T-helper 22 cell (primary cell): ENCODE measurements at regions not wholly inside any gene's neighbourhood (a gene's known extent, or its start where the extent isn't known, plus 50 kb on each side); places are given as distances from the start of the nearest gene placed in this dataset.

Experiments used
- DNase-seq: peaks from one replicate; pipeline ENCODE4 v3.0.0-alpha.2; 2020; ENCODE audit warnings: low read depth

DNA sequence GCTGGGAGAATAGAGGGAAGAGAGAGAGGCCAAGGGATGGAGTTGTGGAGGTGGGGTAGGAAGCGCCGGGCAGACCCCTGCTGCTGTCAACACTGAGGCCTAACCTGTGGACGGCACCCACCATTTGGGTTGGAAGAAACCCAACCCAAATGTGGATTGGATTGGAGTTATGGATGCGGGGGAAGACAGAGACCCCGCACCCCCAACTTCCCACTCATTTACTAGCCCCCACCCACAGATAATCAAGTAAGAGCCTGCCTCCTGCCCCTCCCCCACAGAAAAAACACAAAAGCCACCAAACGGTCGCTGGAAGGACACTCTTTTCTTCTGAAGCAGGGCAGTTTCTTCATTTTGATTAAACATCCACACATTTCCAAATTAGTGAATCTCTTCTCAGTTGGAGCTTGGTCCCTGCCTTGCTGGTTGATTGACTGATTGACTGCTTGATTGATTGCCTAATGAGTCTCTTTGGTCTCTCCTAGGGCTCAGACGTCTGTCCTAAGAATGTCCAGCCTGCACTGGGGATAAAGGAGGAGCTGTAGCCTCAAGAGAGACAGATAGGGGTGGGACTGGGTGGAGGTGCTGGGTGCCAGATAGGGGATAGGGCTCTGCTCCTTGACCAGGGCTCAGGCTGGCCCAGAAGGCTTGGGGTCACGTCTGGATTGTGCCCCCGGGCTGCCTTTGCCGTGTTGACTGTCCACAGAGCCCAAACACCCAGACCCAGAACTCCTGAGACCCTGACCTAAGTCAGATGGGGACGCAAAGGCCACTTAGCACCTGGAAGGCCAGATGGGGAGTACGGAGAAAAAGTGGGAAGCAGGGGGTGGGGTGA lies 74.9 kb upstream of the FOXP4 start:
- no peak for DNase-seq

DNA sequence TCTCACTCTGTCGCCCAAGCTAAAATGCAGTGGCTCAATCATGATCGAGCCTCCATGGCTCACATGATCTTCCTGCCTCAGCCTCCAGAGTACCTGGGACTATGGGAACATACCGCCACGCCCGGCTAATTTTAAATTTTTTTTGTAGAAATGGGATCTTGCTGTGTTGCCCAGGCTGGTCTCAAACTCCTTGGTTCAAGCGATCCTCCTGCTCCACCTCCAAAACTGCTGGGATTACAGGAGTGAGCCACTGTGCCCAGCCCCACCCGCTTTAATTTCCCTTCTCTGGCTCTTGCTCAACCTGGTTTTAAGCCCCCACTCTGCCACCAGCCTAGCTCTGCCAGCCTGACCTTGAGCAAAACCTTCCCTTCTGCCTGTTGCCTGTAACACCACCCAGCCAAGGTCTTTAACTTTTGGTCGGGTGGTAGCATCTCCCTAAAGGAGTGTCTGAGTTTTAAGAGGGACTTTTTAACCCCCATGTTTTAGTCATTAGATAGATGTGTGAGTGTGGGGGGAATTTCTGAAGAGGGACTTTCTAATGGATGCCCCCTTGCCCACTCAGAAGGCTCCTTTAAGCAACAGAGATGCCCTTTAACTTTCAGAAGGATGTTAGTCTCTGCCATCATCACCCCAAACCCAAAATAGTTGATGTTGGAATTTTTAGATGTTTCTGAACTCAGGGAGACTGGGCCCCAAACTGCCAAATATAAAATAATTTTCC lies 71.8 kb upstream of the FOXP4 start:
- no peak for DNase-seq

DNA sequence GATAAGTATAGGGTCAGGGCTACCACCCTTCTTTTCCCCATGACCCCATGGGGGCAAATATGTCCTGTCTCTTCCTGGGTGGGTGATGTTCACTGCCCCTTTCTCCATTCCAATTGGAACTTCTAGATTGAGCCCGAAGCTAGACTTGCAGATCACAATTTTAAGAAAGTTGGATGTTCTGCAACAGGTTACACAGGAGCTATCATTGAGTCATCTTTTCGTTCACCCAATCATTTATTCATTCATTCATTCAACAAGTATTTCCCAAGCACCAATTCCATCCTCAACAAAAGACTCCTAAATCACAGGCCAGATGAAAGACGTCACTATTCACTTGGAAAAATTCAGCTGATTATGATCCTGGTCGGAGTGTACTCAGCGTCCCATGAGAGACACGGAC lies 71.0 kb upstream of the FOXP4 start:
- no peak for DNase-seq

DNA sequence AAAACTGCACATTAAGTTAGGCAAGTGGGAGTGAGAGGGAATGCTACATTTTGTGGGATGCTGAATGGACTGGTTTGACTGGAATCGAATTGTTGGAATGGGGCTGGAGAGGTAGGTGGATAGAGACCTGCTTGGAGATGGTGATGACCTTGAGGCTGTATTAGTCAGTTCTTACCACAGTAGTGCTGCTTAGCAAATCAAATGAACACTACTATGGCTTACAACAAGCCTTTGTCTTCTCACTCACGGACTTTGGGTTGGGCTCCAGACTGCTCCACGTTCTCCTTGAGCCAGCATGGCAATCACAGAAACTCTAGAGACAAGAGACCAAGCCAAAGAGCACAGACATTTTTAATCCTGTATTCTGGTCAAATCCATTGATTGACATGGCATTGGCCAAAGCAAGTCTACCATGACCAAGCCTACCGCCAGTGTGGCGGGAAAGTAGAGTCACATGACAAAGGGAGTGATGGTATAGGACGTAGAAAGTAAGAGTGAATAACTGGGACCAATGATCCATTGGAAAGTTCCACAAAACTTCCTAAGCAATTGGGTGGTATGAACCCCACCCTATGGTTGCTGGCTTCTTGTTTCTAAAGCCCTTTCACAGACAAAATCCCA lies 70.3 kb upstream of the FOXP4 start:
- DNase-seq = no peak

DNA sequence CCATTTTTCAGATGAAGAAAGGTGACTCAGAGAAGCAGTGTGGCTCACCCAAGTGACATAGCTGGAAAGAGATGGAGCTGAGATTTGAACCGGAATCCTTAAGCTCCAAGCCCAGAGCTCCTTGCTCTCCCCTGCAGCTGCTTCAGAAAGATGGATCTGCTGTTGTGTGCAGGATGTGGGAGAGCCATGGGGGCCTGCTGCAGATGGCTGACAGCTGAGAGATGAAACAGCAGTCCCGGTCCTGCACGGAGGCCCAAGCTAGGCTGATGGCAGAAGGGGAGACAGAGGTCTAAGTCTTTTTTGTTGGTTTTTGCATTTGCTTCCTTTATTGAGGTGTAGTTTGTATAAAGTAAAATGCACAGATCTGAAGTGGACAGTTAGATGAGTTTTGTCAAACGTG lies 69.8 kb upstream of the FOXP4 start:
- no peak for DNase-seq

DNA sequence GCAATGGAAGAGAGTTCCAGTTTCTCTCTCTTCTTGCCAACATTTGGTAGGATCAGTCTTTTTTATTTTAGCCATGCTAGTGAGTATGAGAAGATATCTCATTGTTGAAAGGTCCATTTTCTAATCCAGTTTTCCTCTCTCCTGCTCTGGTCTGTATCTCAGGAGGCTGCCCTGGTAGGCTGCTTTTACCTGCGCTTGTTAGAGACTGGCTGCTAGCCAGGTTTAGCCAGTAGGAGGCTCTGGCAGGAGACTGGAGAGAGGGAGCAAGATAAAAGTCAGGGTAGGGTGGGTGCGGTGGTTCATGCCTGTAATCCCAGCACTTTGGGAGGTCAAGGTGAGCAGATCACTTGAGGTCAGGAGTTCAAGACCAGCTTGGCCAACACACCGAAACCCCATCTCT lies 68.6 kb upstream of the FOXP4 start:
- DNase-seq = no peak

DNA sequence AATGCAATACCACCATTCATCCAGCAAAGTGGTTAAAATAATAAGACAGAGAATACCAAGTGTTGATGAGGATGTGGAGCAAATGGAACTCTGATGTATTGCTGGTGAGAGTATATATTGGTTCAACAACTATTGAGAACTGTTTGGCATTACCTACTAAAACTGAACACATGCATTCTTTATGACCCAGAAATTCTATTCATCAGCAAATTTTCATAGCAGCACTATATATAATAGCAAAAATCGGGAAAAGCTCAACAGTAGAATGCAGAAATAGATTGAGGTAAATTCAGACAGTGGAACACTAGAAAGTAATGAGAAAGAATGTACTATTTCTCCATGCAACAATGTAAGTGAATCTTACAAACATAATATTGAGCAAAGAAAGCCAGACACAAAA lies 62.2 kb upstream of the FOXP4 start:
- no peak for DNase-seq

DNA sequence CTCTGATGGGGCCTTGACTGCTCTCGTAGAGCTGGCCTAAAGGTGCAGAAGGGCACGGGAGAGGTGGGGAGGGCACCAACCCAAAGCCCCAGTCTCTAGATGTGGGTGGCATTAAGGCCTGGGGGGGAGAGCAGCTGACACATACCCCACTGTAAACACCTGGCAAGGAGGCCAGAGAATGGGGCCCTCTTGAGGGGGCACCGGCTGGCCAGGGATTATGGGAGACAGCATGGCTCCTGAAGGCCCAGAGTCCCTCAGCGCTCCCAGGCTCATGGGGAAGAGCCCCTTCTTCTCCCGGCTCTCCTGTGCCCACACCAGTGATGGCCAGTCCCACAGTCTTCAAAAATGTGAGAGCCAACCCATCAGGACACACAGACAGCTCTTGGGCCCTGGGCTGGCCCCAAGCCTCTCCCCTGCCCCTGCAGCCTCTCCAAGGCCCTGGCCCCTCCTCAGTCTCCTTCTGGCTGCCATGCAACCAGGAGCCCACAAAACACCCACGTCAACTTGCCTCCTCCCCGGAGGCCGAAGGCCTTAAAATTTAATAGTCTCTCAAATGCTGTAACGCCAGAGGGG lies 58.2 kb upstream of the FOXP4 start:
- no peak for DNase-seq

DNA sequence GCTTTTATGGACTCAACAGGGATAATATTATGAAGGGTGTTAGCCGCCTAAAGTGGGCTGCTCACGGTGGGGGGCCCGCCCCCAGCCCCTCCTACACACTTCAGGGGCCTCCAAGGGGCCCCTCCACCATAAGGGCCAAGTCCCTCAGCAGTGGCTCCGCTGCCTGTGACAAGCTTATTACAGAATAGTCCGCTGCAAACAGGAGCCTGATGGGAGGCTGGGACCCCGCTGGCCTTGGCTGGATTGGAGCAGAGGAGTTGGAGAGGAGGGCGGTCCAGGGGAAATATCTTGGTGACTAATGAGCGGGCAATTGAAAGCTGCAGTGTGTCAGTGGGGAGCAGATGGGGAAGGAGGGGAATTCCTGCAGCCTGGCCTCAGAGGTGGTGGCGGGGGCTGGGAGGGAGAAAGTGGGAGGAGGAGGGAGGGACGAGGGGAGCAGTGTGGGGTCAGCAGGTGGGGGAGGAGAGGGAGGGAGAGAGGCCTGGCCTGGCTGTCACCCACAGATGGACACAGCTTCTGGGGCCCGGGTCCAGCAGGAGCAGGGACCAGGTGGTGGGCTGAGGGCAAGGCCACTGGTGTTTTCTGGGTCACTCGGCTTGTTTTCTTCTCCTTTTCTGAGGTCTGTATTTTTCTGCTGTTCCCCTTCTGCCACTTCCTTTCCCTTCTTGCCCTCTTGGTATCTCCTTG lies 57.6 kb upstream of the FOXP4 start:
- no peak for DNase-seq

DNA sequence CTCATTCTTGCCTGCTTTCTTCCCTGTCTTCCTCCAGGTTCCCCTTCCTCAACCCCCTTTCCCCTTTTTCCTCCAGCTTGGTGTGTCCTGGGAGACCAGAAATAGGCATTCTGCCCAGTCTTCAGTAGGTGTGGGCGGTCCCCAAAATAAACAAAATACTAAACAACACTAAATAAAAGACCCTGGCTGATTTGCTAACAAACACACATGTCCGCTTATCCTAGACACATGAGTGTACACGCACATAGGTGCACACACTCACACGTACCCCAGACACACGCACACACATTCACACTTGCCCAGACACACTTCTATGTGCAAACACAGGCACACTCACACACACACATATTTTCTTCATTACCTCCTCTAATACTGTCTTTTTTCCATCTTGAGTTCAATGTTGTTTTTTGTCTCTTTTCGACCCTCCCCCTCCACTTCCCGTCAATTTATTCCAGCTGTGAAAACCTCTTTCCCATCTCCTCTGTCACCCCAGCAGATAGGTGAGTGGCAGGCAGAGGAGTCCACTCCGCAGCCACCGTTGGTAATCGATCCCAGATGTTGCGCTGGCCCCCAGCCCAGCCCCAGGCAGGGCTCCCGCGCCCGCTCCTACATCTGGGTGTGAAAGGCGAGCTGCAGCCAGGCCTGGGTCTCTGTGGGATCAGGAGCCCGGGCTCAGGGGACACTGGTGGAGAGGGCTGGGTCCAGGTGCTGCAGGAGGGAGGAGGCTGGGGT lies 56.9 kb upstream of the FOXP4 start:
- no peak for DNase-seq

DNA sequence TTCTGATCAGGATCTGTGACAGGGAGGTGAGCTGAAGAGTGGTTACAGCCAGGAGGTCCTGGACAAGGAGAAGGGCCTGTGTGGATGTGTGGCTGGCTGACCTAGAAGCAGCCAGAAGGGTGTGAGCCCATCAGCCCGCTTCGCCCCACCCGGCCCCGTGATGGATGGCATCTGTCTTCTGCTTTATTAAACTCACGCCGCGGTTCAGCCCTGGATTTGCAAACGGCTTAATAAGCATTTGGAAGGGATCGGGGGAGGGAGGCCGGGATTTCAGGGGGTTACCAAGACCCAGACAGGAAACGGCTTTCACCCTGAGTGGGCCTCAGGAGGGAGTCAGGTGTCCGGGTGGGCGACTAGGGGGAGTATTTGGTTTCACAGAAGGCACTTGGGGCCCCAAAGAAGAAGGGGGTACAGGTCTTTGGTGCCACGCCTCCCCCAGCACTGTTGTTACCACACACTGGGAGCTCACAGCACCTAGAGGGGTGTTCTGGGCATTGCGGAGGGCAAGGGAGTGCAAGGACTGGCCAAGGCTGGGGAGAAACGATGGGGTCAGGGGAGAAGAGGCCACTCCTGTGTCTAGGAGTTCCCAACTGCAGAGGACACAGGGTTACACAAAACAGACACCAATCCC lies 53.8 kb upstream of the FOXP4 start:
- DNase-seq = no peak

DNA sequence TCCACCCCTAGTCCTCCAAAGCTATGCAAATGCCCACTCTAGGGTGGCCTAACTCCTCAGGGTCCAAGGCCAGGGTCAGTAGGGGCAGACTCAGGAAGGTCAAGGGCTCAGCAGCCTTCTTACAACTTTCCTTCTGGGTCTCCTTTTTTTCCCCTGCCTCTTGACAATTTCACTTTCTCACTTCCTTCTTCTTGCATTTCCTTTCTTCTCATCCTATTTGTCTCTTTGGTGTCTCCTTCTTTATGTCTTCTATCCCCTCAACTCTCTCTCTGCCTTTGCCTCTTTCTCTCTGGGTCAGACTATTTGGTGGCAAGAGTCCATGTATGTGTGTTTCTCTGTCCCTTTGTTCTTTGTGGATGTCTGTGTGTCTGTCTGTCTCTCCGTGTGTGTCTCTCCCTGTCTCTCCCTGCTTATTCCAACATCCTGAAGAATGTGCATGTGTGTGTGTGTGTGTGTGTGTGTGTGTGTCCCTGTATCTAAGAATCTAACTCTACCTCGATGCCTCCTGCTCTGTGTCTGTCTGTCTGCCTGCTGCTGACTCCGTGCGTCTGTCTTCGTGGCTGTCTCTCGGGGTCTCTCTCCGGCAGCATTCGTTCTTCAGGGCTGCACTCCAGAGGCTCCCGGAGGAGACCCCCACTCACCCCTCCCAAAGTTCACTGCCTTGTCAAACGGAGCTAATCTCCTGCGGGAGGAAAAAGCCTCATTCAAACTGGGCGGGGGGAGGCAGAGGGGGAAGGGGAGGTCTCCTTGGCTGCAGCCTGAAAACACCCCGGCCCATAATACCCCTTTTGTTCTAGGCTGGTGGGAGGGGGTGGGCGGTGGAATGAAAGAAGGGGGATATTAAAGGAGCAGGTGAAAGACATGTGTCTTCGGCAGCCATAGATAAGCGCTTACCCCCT lies 51.7 kb upstream of the FOXP4 start:
- no peak for DNase-seq
